ENCODE measurements at regions not wholly inside any gene's neighbourhood (a gene's known extent, or its start where the extent isn't known, plus 50 kb on each side); places are given as distances from the start of the nearest gene placed in this dataset.

DNA sequence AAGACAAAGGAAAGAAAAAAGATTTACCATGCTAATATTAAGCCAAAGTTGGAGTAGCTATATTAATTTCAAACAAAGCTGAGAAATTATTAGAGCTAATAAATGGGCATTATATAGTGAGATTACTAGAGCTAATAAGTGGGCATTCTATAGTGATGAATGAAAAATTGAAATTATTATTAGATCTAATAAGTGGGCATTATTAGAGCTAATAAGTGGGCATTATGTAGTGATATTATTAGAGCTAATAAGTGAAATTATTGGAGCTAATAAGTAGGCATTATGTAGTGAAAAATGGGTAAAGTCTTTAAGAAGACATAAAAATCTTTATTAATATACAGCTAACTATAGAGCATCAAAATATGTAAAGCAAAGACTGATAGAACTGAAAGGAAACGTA is 745.7 kb downstream of the TRIB2 start:
- TF ChIP-seq, protein P1, sequence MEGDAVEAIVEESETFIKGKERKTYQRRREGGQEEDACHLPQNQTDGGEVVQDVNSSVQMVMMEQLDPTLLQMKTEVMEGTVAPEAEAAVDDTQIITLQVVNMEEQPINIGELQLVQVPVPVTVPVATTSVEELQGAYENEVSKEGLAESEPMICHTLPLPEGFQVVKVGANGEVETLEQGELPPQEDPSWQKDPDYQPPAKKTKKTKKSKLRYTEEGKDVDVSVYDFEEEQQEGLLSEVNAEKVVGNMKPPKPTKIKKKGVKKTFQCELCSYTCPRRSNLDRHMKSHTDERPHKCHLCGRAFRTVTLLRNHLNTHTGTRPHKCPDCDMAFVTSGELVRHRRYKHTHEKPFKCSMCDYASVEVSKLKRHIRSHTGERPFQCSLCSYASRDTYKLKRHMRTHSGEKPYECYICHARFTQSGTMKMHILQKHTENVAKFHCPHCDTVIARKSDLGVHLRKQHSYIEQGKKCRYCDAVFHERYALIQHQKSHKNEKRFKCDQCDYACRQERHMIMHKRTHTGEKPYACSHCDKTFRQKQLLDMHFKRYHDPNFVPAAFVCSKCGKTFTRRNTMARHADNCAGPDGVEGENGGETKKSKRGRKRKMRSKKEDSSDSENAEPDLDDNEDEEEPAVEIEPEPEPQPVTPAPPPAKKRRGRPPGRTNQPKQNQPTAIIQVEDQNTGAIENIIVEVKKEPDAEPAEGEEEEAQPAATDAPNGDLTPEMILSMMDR (IDR thresholded peaks at IDR 0.05) = no peak
- TF ChIP-seq POLR2A (IDR thresholded peaks at IDR 0.05) = no peak

All from right lobe of liver (tissue), 4 donors.